Transverse colon (tissue), 4 donors: ENCODE measurements at regions not wholly inside any gene's neighbourhood (a gene's known extent, or its start where the extent isn't known, plus 50 kb on each side); places are given as distances from the start of the nearest gene placed in this dataset.

Experiments
- DNase-seq: peaks from one replicate; pipeline ENCODE4 v3.0.0-alpha.2; 2019
- H3K27ac ChIP-seq, 4 donors: fragments of 200-600 bp; sonication (generic); 2 replicates each; pipeline ENCODE4 v1.5.1; 2016 to 2018; ENCODE audit warnings: inconsistent platforms in 4 of 4
- H3K27me3 ChIP-seq: fragments of 200-600 bp; sonication (generic); 2 replicates; pipeline ENCODE4 v1.5.1; 2017; ENCODE audit warnings: inconsistent platforms
- H3K36me3 ChIP-seq, 4 donors: fragments of 200-600 bp; sonication (generic); 2 replicates each; pipeline ENCODE4 v1.5.1; 2017 to 2019; ENCODE audit warnings: inconsistent platforms in 4 of 4
- H3K4me1 ChIP-seq, 4 donors: fragments of 200-600 bp; sonication (generic); 2 replicates each; pipeline ENCODE4 v1.5.1; 2017 to 2020; ENCODE audit warnings: inconsistent platforms in 4 of 4
- H3K4me3 ChIP-seq, 4 donors: fragments of 200-600 bp; sonication (generic); 1 replicate in 1 of 4; 2 replicates in 3 of 4; pipeline versions ENCODE4 v1.5.1 to v1.6.1; 2017 to 2019; ENCODE audit warnings: inconsistent platforms in 4 of 4
- H3K9me3 ChIP-seq, 2 donors: fragments of 200-600 bp; sonication (generic); 2 replicates each; pipeline ENCODE4 v1.5.1; 2017 to 2019; ENCODE audit warnings: inconsistent platforms in 2 of 2
- CTCF ChIP-seq, 5 experiments: fragments of 200-600 bp in 3 of 5; fragments of 450-650 bp in 2 of 5; sonication (generic) in 3 of 5; IDR thresholded peaks; 1 replicate in 2 of 5; 2 replicates in 3 of 5; pipeline ENCODE4 v1.5.1; 2016 to 2017; ENCODE audit warnings: antibody characterized with exemption in 5 of 5, inconsistent platforms in 3 of 5, mild to moderate bottlenecking in 2 of 5, moderate library complexity in 1 of 5
- EP300 ChIP-seq: sonication (generic); formaldehyde crosslinking; IDR thresholded peaks from one replicate; pipeline ENCODE4 v1.6.1; 2017; ENCODE audit warnings: antibody characterized with exemption, low read depth
- POLR2A ChIP-seq: fragments of 450-650 bp; IDR thresholded peaks from one replicate; pipeline ENCODE4 v1.6.1; 2016; ENCODE audit warnings: antibody characterized with exemption, mild to moderate bottlenecking, moderate library complexity
- POLR2AphosphoS5 ChIP-seq, 3 donors: sonication (generic); formaldehyde crosslinking; IDR thresholded peaks; one replicate each; pipeline ENCODE4 v1.6.1; 2016; ENCODE audit warnings: antibody characterized with exemption in 3 of 3
- WGBS, 2 donors: methylation state at CpG; one replicate each; pipeline ENCODE4 v1.1.5; 2018; ENCODE audit warnings: low coverage in 1 of 2; 5-methylcytosine and 5-hydroxymethylcytosine counted together
- in situ Hi-C, 4 donors: fragments of 200-750 bp; cut with MboI; loops; one replicate each; pipeline versions ENCODE4 v1.15.0 to v1.15.1; 2017; ENCODE audit warnings: low sequenced_read_pairs in 3 of 4, low pct_ligation_motif_present in 1 of 4, low pct_unique_long_range_greater_than_20kb in 1 of 4
- intact Hi-C: fragments of 100-400 bp; cut with DNase I; formaldehyde crosslinking; loops from one replicate; pipeline ENCODE4 v1.15.1; 2023; ENCODE audit warnings: low total_unique reads

- Histone ChIP-seq H3K27ac (no peak overlapping the region), H3K4me1 (peaks cover 0 to 3% (median 0%) of the 10 kb centered on the region in 4 donors), H3K27me3 (no peaks in the 10 kb centered on the region), H3K9me3 (no peaks in the 10 kb centered on the region), H3K4me3 (no peak overlapping the region), H3K36me3 (no peaks in the 10 kb centered on the region)
- TF ChIP-seq CTCF (IDR thresholded peaks at IDR 0.05) (no peak), POLR2AphosphoS5 (IDR thresholded peaks at IDR 0.05) (no peak), POLR2A (no peak), EP300 (no peak)
- in situ Hi-C loops (no loop called here), intact Hi-C loops (no loop called here)
- no peak for DNase-seq
These were observed 81.4 kb upstream of the PRDX6 start for GRCh38 chr1:173395762-173396161.

GRCh38 chr1:173400387-173400995, 76.6 kb upstream of the PRDX6 start:
- Histone ChIP-seq H3K27ac (no peak overlapping the region), H3K9me3 (no peaks in the 10 kb centered on the region), H3K36me3 (no peaks in the 10 kb centered on the region), H3K4me1 (no peaks in the 10 kb centered on the region), H3K27me3 (no peaks in the 10 kb centered on the region), H3K4me3 (no peak overlapping the region)
- 73 to 92% methylated on average over 1 of the region's 1 CpG for WGBS, 2 donors
- DNase-seq: no peak
- TF ChIP-seq POLR2AphosphoS5 (IDR thresholded peaks at IDR 0.05): no peak
- no peak for TF ChIP-seq POLR2A
- no peak for TF ChIP-seq EP300
- TF ChIP-seq CTCF (IDR thresholded peaks at IDR 0.05): no peak
- in situ Hi-C loops (loop anchor here in 1 of 4 donors (25.0 kb wide), 1 partner anchor 663 kb away; no protein-coding TSS in a partner anchor), intact Hi-C loops (no loop called here)

- Histone ChIP-seq H3K4me3 (no peak overlapping the region), H3K4me1 (peaks cover 0 to 12% (median 7%) of the 10 kb centered on the region in 4 donors), H3K9me3 (no peaks in the 10 kb centered on the region), H3K27ac (no peak overlapping the region), H3K27me3 (no peaks in the 10 kb centered on the region), H3K36me3 (no peaks in the 10 kb centered on the region)
- no peak for DNase-seq
- intact Hi-C loops (no loop called here), in situ Hi-C loops (loop anchor here in 1 of 4 donors (25.0 kb wide), 1 partner anchor 667 kb away; no protein-coding TSS in a partner anchor)
- whole genome bisulfite sequencing, 2 donors: 86 to 100% methylated on average over 2 to 3 of the region's 3 CpGs
- TF ChIP-seq POLR2A (no peak), CTCF (IDR thresholded peaks at IDR 0.05) (no peak), POLR2AphosphoS5 (IDR thresholded peaks at IDR 0.05) (no peak), EP300 (no peak)
These were observed 73.1 kb upstream of the PRDX6 start for GRCh38 chr1:173403996-173404395.

- intact Hi-C loops (no loop called here), in situ Hi-C loops (loop anchor here in 1 of 4 donors (25.0 kb wide), 1 partner anchor 668 kb away; no protein-coding TSS in a partner anchor)
- Histone ChIP-seq H3K4me3 (no peak overlapping the region), H3K9me3 (no peaks in the 10 kb centered on the region), H3K4me1 (peaks cover 0 to 12% (median 7%) of the 10 kb centered on the region in 4 donors), H3K27me3 (no peaks in the 10 kb centered on the region), H3K27ac (no peak overlapping the region), H3K36me3 (no peaks in the 10 kb centered on the region)
- TF ChIP-seq CTCF (IDR thresholded peaks at IDR 0.05) (no peak), POLR2A (no peak), EP300 (no peak), POLR2AphosphoS5 (IDR thresholded peaks at IDR 0.05) (no peak)
- no peak for DNase-seq
These were observed 71.9 kb upstream of the PRDX6 start for GRCh38 chr1:173405281-173405680.
